HG03060 (cell line): ENCODE measurements at regions not wholly inside any gene's neighbourhood (a gene's known extent, or its start where the extent isn't known, plus 50 kb on each side); places are given as distances from the start of the nearest gene placed in this dataset.
"Not testable (repeated sequence)": the region's sequence is repeated elsewhere in the genome, so short reads cannot be mapped to it uniquely, and the experiment has no call there.

Source experiments
- ATAC-seq: cut with Tn5 transposase; IDR thresholded peaks from one replicate; pipeline ENCODE4 v1.9.1; 2021; ENCODE audit warnings: low read depth, moderate number of reproducible peaks; ENCODE audit not compliant: unreplicated experiment

GRCh38 chr5:87671146-87671545, 258.4 kb upstream of the CCNH start:
- ATAC-seq, result no peak

GRCh38 chr5:87665166-87665565, 252.4 kb upstream of the CCNH start:
- no peak for ATAC-seq

GRCh38 chr5:87661784-87662566, 249.2 kb upstream of the CCNH start:
- no peak for ATAC-seq

GRCh38 chr5:87653242-87653641, 240.5 kb upstream of the CCNH start:
- no peak for ATAC-seq

- ATAC-seq, result no peak
Measured at GRCh38 chr5:87650284-87650683, 237.6 kb upstream of the CCNH start.

- ATAC-seq, result no peak
Measured at GRCh38 chr5:87649455-87649854, 236.7 kb upstream of the CCNH start.

GRCh38 chr5:87645224-87645623, 232.5 kb upstream of the CCNH start:
- no peak for ATAC-seq

GRCh38 chr5:87640902-87641301, 228.2 kb upstream of the CCNH start:
- no peak for ATAC-seq

GRCh38 chr5:87627363-87627762, 214.6 kb upstream of the CCNH start:
- ATAC-seq, result no peak

- no peak for ATAC-seq
Measured at GRCh38 chr5:87608385-87608784, 195.7 kb upstream of the CCNH start.

GRCh38 chr5:87605663-87606062, 192.9 kb upstream of the CCNH start:
- ATAC-seq, result no peak

GRCh38 chr5:87599778-87600177, 187.0 kb upstream of the CCNH start:
- no peak for ATAC-seq

GRCh38 chr5:87598460-87598859, 185.7 kb upstream of the CCNH start:
- no peak for ATAC-seq

- ATAC-seq, result no peak
Measured at GRCh38 chr5:87594566-87594965, 181.8 kb upstream of the CCNH start.

- ATAC-seq, result no peak
Measured at GRCh38 chr5:87589587-87589986, 176.9 kb upstream of the CCNH start.

- no peak for ATAC-seq
Measured at GRCh38 chr5:87588316-87588715, 175.6 kb upstream of the CCNH start.

- ATAC-seq, result not testable (repeated sequence)
Measured at GRCh38 chr5:87583704-87584103, 171.0 kb upstream of the CCNH start.

- no peak for ATAC-seq
Measured at GRCh38 chr5:87582149-87582548, 169.4 kb upstream of the CCNH start.

GRCh38 chr5:87581661-87582060, 168.9 kb upstream of the CCNH start:
- no peak for ATAC-seq

- no peak for ATAC-seq
Measured at GRCh38 chr5:87579678-87580077, 166.9 kb upstream of the CCNH start.

- no peak for ATAC-seq
Measured at GRCh38 chr5:87576867-87577266, 164.1 kb upstream of the CCNH start.

GRCh38 chr5:87576306-87576705, 163.6 kb upstream of the CCNH start:
- ATAC-seq, result not testable (repeated sequence)

- no peak for ATAC-seq
Measured at GRCh38 chr5:87574106-87574505, 161.4 kb upstream of the CCNH start.
